ENCODE measurements at regions not wholly inside any gene's neighbourhood (a gene's known extent, or its start where the extent isn't known, plus 50 kb on each side); places are given as distances from the start of the nearest gene placed in this dataset.

DNA sequence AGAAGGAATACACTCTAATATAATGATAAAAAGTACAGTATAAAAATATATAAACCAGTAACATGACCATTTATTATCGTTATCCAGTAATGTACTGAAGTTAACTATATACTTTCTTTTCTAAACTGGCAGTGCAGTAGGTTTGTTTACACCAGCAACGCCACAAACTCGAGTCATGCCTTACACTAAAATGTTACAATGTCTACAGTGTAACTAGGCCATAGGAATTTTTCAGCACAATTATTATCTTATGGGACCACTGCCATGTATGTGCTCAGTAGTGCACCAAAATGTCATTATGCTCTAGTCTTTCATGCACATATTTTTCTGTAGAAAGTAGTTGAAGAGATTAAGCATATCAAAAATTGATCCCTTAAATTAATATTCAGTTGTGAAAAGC is 609.8 kb upstream of the BCHE start:
- TF ChIP-seq EZH2phosphoT487 (IDR thresholded peaks at IDR 0.05; ENCODE audit: borderline replicate concordance, low read length) (no peak), CTCF (conservative IDR thresholded peaks at IDR 0.05; ENCODE audit: low read depth, low read length) (no peak), EZH2 (IDR thresholded peaks at IDR 0.05; ENCODE audit: low read length, unreplicated experiment) (no peak)
